Mucosa of rectum (tissue), 2 donors: ENCODE measurements at regions not wholly inside any gene's neighbourhood (a gene's known extent, or its start where the extent isn't known, plus 50 kb on each side); places are given as distances from the start of the nearest gene placed in this dataset.

ENCODE experiments used
- H3K27ac ChIP-seq, 2 donors: one replicate each; pipeline ENCODE4 v1.7.0; 2013; ENCODE audit warnings: inconsistent platforms in 2 of 2, low read depth in 2 of 2, low read length in 2 of 2
- H3K27me3 ChIP-seq, 2 donors: one replicate each; pipeline ENCODE4 v1.7.0; 2013; ENCODE audit warnings: low read length in 2 of 2; ENCODE audit not compliant: control insufficient read depth in 2 of 2, insufficient read depth in 2 of 2
- H3K36me3 ChIP-seq, 2 donors: one replicate each; pipeline ENCODE4 v1.7.0; 2013; ENCODE audit warnings: low read length in 2 of 2; ENCODE audit not compliant: control insufficient read depth in 2 of 2, insufficient read depth in 2 of 2
- H3K4me1 ChIP-seq, 2 donors: one replicate each; pipeline ENCODE4 v1.7.0; 2013; ENCODE audit warnings: low read length in 2 of 2, mild to moderate bottlenecking in 1 of 2; ENCODE audit not compliant: control insufficient read depth in 2 of 2, insufficient read depth in 2 of 2
- H3K4me3 ChIP-seq, 2 donors: one replicate each; pipeline ENCODE4 v1.7.0; 2013; ENCODE audit warnings: low read length in 2 of 2
- H3K9ac ChIP-seq, 2 donors: one replicate each; pipeline ENCODE4 v1.7.0; 2013; ENCODE audit warnings: low read length in 2 of 2, low read depth in 1 of 2, mild to moderate bottlenecking in 1 of 2
- H3K9me3 ChIP-seq, 2 donors: one replicate each; pipeline ENCODE4 v1.7.0; 2013; ENCODE audit warnings: low read length in 2 of 2; ENCODE audit not compliant: control insufficient read depth in 2 of 2
- donor health status: healthy.
- donor health status: Normal muscosa, but diverticular disease.

- no peaks in the 10 kb centered on the region for H3K9me3 ChIP-seq
- no peak overlapping the region for H3K9ac ChIP-seq
- no peak overlapping the region for H3K27ac ChIP-seq
- no peaks in the 10 kb centered on the region for H3K4me1 ChIP-seq
- H3K4me3 ChIP-seq: no peak overlapping the region
- H3K27me3 ChIP-seq: peaks cover 0 to 2% of the 10 kb centered on the region in 2 donors
- no peaks in the 10 kb centered on the region for H3K36me3 ChIP-seq
These were observed 330.8 kb upstream of the NFE2L3 start for GRCh38 chr7:25821225-25821624.

GRCh38 chr7:25822823-25823222 is 329.2 kb upstream of the NFE2L3 start:
- H3K4me3 ChIP-seq: no peak overlapping the region
- H3K27me3 ChIP-seq: peaks cover 0 to 2% of the 10 kb centered on the region in 2 donors
- H3K9me3 ChIP-seq: no peaks in the 10 kb centered on the region
- H3K9ac ChIP-seq: no peak overlapping the region
- no peak overlapping the region for H3K27ac ChIP-seq
- H3K4me1 ChIP-seq: no peaks in the 10 kb centered on the region
- no peaks in the 10 kb centered on the region for H3K36me3 ChIP-seq

- no peak overlapping the region for H3K9ac ChIP-seq
These were observed 328.4 kb upstream of the NFE2L3 start for GRCh38 chr7:25823571-25823970.

GRCh38 chr7:25828468-25828867 is 323.5 kb upstream of the NFE2L3 start:
- no peak overlapping the region for H3K4me3 ChIP-seq
- no peak overlapping the region for H3K9ac ChIP-seq
- H3K4me1 ChIP-seq: no peaks in the 10 kb centered on the region
- H3K9me3 ChIP-seq: no peaks in the 10 kb centered on the region
- no peaks in the 10 kb centered on the region for H3K27me3 ChIP-seq
- H3K36me3 ChIP-seq: no peaks in the 10 kb centered on the region
- H3K27ac ChIP-seq: no peak overlapping the region

More at GRCh38 chr7:25823571-25823970, 328.4 kb upstream of the NFE2L3 start:
- Histone ChIP-seq H3K36me3 (no peaks in the 10 kb centered on the region), H3K4me1 (no peaks in the 10 kb centered on the region), H3K9me3 (no peaks in the 10 kb centered on the region), H3K27me3 (peaks cover 0 to 2% of the 10 kb centered on the region in 2 donors), H3K4me3 (no peak overlapping the region), H3K27ac (no peak overlapping the region)

- no peak overlapping the region for H3K9ac ChIP-seq
- H3K4me3 ChIP-seq: no peak overlapping the region
- H3K27me3 ChIP-seq: no peaks in the 10 kb centered on the region
- H3K36me3 ChIP-seq: no peaks in the 10 kb centered on the region
- no peaks in the 10 kb centered on the region for H3K9me3 ChIP-seq
- no peak overlapping the region for H3K27ac ChIP-seq
- H3K4me1 ChIP-seq: no peaks in the 10 kb centered on the region
These were observed 322.3 kb upstream of the NFE2L3 start for GRCh38 chr7:25829663-25830062.

GRCh38 chr7:25830215-25830614 is 321.8 kb upstream of the NFE2L3 start:
- Histone ChIP-seq H3K36me3 (no peaks in the 10 kb centered on the region), H3K27ac (no peak overlapping the region), H3K27me3 (no peaks in the 10 kb centered on the region), H3K4me3 (no peak overlapping the region), H3K9me3 (no peaks in the 10 kb centered on the region), H3K9ac (no peak overlapping the region), H3K4me1 (no peaks in the 10 kb centered on the region)

GRCh38 chr7:25831062-25831691 is 320.8 kb upstream of the NFE2L3 start:
- Histone ChIP-seq H3K27me3 (no peaks in the 10 kb centered on the region), H3K4me1 (no peaks in the 10 kb centered on the region), H3K9ac (no peak overlapping the region), H3K27ac (peak overlapping the region; percentile 25 to 41), H3K9me3 (no peaks in the 10 kb centered on the region), H3K4me3 (no peak overlapping the region), H3K36me3 (no peaks in the 10 kb centered on the region)

- Histone ChIP-seq H3K4me3 (no peak overlapping the region), H3K36me3 (no peaks in the 10 kb centered on the region), H3K9me3 (no peaks in the 10 kb centered on the region), H3K27ac (peak overlapping the region; percentile 25 to 41), H3K9ac (no peak overlapping the region), H3K4me1 (no peaks in the 10 kb centered on the region), H3K27me3 (no peaks in the 10 kb centered on the region)
These were observed 320.1 kb upstream of the NFE2L3 start for GRCh38 chr7:25831831-25832411.

- Histone ChIP-seq H3K4me1 (no peaks in the 10 kb centered on the region), H3K27ac (no peak overlapping the region), H3K4me3 (no peak overlapping the region), H3K36me3 (no peaks in the 10 kb centered on the region), H3K9ac (no peak overlapping the region), H3K9me3 (no peaks in the 10 kb centered on the region), H3K27me3 (no peaks in the 10 kb centered on the region)
These were observed 319.5 kb upstream of the NFE2L3 start for GRCh38 chr7:25832456-25832855.

GRCh38 chr7:25832929-25833328 is 319.1 kb upstream of the NFE2L3 start:
- Histone ChIP-seq H3K9ac (no peak overlapping the region), H3K4me1 (no peaks in the 10 kb centered on the region), H3K27ac (no peak overlapping the region), H3K4me3 (no peak overlapping the region), H3K9me3 (no peaks in the 10 kb centered on the region), H3K36me3 (no peaks in the 10 kb centered on the region), H3K27me3 (no peaks in the 10 kb centered on the region)
